ENCODE measurements at regions not wholly inside any gene's neighbourhood (a gene's known extent, or its start where the extent isn't known, plus 50 kb on each side); places are given as distances from the start of the nearest gene placed in this dataset.

DNA sequence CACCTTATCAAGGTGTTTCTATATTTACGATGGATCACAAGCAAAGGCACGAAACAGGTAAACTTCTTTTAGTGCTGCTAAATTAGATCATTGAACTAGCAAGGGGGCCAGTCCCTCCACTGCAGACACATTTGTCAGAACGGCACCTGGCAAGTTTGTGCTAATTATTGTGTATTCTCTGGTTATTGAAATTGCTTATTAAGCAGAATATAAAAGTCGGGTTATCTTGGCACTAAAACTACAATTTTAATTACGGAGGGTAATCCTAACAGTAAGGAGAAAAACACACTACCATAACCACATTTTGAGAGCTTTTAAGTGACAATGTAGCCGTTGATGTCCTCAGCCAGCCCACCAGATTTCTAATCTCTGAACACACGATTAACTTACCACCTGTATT lies 118.9 kb upstream of the BTN3A2 start:
- CTCF ChIA-PET = no interaction called here
- Histone ChIP-seq H2AFZ (ENCODE audit: low read depth) (no peak overlapping the region), H4K20me1 (ENCODE audit: insufficient read depth) (no peaks in the 10 kb centered on the region), H3K9me2 (no peaks in the 10 kb centered on the region), H3K9ac (no peak overlapping the region), H3K4me3 (ENCODE audit: low read depth in 2 of 2, low read length in 1 of 2) (no peak overlapping the region), H3K27me3 (ENCODE audit: insufficient read depth) (no peaks in the 10 kb centered on the region), H3F3A (replicated peaks; ENCODE audit: insufficient read depth) (peaks cover 19% of the 10 kb centered on the region), H3K4me1 (ENCODE audit: control insufficient read depth in 1 of 2, insufficient read depth in 2 of 2, low read depth in 1 of 2, low read length in 1 of 2) (peaks cover 0 to 2% of the 10 kb centered on the region in 2 experiments; a peak in 2 of 4 replicates), H3K27ac (ENCODE audit: low read depth in 2 of 2, low read length in 1 of 2) (no peak overlapping the region), H3K4me2 (no peak overlapping the region), H3K9me3 (no peaks in the 10 kb centered on the region), H3K36me3 (replicated peaks in 1 of 2; ENCODE audit: control insufficient read depth in 1 of 2, insufficient read depth in 2 of 2, low read length in 1 of 2) (no peaks in the 10 kb centered on the region), H3K79me2 (ENCODE audit: insufficient read depth) (no peaks in the 10 kb centered on the region)
- no peak for TF ChIP-seq RFX5 (IDR thresholded peaks at IDR 0.05; ENCODE audit: low read length)
- POLR2A ChIA-PET = no interaction called here
- 92% methylated on average over 7 of the region's 7 CpGs for WGBS (ENCODE audit: low lambda C conversion rate)
- no peak for DNase-seq

DNA sequence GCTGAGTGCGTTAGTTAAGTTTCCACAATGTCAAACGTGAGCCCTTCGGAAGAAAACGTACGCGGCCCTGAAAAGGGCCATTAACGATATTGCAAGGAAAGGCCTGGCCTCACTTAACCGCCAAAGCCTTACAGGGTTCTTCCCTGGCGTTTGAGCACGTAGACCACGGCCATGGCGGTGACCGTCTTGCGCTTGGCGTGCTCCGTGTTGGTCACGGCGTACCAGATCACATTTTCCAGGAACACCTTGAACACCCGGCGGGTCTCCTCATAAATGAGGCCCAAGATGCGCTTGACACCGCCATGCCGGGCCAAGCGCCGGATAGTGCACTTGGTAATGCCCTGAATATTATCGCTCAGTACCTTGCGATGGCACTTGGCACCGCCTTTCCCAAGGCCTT lies 118.4 kb upstream of the BTN3A2 start:
- no peak for DNase-seq
- H3K4me2 ChIP-seq = no peak overlapping the region
- ChIA-PET CTCF (no interaction called here), POLR2A (no interaction called here)
- no peak overlapping the region for H3K9ac ChIP-seq
- TF ChIP-seq MEF2A (IDR thresholded peaks at IDR 0.05; ENCODE audit: borderline replicate concordance, low read depth) (no peak), ELF1 (IDR thresholded peaks at IDR 0.05) (no peak), SMC3 (IDR thresholded peaks at IDR 0.05; ENCODE audit: low read depth, low read length) (no peak), RAD21 (IDR thresholded peaks at IDR 0.05; ENCODE audit: low read length) (no peak), MXI1 (IDR thresholded peaks at IDR 0.05; ENCODE audit: low read depth, low read length) (no peak), EZH2phosphoT487 (IDR thresholded peaks at IDR 0.05; ENCODE audit: borderline replicate concordance, low read depth) (no peak), FOXJ3 (CRISPR knock-in tag; IDR thresholded peaks at IDR 0.05) (no peak), NFIC (IDR thresholded peaks at IDR 0.05; ENCODE audit: borderline replicate concordance) (no peak), TAF1 (IDR thresholded peaks at IDR 0.05; ENCODE audit: borderline replicate concordance, low read depth, low read length) (no peak), FOSL2 (IDR thresholded peaks at IDR 0.05; ENCODE audit: borderline replicate concordance, low read depth) (no peak), RCOR1 (IDR thresholded peaks at IDR 0.05; ENCODE audit: low read length) (no peak), YY1 (IDR thresholded peaks at IDR 0.05; ENCODE audit: low read depth) (no peak), NRF1 (IDR thresholded peaks at IDR 0.05; ENCODE audit: low read depth, low read length) (no peak)
- TF ChIP-seq, protein P1, sequence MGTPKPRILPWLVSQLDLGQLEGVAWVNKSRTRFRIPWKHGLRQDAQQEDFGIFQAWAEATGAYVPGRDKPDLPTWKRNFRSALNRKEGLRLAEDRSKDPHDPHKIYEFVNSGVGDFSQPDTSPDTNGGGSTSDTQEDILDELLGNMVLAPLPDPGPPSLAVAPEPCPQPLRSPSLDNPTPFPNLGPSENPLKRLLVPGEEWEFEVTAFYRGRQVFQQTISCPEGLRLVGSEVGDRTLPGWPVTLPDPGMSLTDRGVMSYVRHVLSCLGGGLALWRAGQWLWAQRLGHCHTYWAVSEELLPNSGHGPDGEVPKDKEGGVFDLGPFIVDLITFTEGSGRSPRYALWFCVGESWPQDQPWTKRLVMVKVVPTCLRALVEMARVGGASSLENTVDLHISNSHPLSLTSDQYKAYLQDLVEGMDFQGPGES (IDR thresholded peaks at IDR 0.05; ENCODE audit: low read depth, low read length) = no peak
- TF ChIP-seq, protein P2, sequence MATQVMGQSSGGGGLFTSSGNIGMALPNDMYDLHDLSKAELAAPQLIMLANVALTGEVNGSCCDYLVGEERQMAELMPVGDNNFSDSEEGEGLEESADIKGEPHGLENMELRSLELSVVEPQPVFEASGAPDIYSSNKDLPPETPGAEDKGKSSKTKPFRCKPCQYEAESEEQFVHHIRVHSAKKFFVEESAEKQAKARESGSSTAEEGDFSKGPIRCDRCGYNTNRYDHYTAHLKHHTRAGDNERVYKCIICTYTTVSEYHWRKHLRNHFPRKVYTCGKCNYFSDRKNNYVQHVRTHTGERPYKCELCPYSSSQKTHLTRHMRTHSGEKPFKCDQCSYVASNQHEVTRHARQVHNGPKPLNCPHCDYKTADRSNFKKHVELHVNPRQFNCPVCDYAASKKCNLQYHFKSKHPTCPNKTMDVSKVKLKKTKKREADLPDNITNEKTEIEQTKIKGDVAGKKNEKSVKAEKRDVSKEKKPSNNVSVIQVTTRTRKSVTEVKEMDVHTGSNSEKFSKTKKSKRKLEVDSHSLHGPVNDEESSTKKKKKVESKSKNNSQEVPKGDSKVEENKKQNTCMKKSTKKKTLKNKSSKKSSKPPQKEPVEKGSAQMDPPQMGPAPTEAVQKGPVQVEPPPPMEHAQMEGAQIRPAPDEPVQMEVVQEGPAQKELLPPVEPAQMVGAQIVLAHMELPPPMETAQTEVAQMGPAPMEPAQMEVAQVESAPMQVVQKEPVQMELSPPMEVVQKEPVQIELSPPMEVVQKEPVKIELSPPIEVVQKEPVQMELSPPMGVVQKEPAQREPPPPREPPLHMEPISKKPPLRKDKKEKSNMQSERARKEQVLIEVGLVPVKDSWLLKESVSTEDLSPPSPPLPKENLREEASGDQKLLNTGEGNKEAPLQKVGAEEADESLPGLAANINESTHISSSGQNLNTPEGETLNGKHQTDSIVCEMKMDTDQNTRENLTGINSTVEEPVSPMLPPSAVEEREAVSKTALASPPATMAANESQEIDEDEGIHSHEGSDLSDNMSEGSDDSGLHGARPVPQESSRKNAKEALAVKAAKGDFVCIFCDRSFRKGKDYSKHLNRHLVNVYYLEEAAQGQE (IDR thresholded peaks at IDR 0.05; ENCODE audit: low read depth, low read length) = no peak
- TF ChIP-seq, protein P3, sequence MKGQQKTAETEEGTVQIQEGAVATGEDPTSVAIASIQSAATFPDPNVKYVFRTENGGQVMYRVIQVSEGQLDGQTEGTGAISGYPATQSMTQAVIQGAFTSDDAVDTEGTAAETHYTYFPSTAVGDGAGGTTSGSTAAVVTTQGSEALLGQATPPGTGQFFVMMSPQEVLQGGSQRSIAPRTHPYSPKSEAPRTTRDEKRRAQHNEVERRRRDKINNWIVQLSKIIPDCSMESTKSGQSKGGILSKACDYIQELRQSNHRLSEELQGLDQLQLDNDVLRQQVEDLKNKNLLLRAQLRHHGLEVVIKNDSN (IDR thresholded peaks at IDR 0.05; ENCODE audit: borderline replicate concordance, low read depth) = no peak
- H3K4me3 ChIP-seq (ENCODE audit: low read depth in 2 of 2, low read length in 1 of 2) = no peak overlapping the region
- H3F3A ChIP-seq (replicated peaks; ENCODE audit: insufficient read depth) = peaks cover 23% of the 10 kb centered on the region
- H4K20me1 ChIP-seq (ENCODE audit: insufficient read depth) = no peaks in the 10 kb centered on the region
- H3K27me3 ChIP-seq (ENCODE audit: insufficient read depth) = no peaks in the 10 kb centered on the region
- H3K36me3 ChIP-seq (replicated peaks in 1 of 2; ENCODE audit: control insufficient read depth in 1 of 2, insufficient read depth in 2 of 2, low read length in 1 of 2) = no peaks in the 10 kb centered on the region
- H3K27ac ChIP-seq (ENCODE audit: low read depth in 2 of 2, low read length in 1 of 2) = no peak overlapping the region
- no peak overlapping the region for H2AFZ ChIP-seq (ENCODE audit: low read depth)
- H3K79me2 ChIP-seq (ENCODE audit: insufficient read depth) = peaks cover under 1% of the 10 kb centered on the region; the same call in 1 of the 2 replicates
- H3K9me2 ChIP-seq = no peaks in the 10 kb centered on the region
- H3K4me1 ChIP-seq (ENCODE audit: control insufficient read depth in 1 of 2, insufficient read depth in 2 of 2, low read depth in 1 of 2, low read length in 1 of 2) = peaks cover 0 to 2% of the 10 kb centered on the region in 2 experiments; a peak in 2 of 4 replicates
- H3K9me3 ChIP-seq = no peaks in the 10 kb centered on the region
- WGBS (ENCODE audit: low lambda C conversion rate) = 97% methylated on average over 28 of the region's 28 CpGs

Data from SK-N-SH (cell line).